HK-2 (cell line): ENCODE measurements at regions not wholly inside any gene's neighbourhood (a gene's known extent, or its start where the extent isn't known, plus 50 kb on each side); places are given as distances from the start of the nearest gene placed in this dataset.

Source experiments
- DNase-seq: peaks from one replicate; pipeline ENCODE4 v3.0.0-alpha.2; 2018; ENCODE audit not compliant: unreplicated experiment

DNA sequence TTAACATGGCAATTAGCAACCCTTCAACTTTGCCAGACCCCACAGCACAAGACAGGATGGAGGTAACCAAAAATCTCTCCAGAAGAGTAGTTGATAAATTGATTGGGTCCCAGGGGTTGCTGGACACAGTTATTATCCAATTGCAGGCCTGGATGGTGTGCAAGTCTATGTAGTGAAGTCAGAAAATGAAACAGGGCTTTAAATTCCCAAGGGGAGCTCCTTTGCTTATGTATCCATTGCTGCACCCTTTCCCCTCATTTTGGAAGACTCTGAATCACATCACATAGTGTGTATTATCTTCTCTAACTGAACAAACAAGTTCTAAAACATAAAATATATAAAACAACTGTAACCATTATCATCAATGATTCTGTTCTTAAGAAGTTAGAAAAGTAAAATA is 550.2 kb downstream of the LMO4 start:
- no peak for DNase-seq

DNA sequence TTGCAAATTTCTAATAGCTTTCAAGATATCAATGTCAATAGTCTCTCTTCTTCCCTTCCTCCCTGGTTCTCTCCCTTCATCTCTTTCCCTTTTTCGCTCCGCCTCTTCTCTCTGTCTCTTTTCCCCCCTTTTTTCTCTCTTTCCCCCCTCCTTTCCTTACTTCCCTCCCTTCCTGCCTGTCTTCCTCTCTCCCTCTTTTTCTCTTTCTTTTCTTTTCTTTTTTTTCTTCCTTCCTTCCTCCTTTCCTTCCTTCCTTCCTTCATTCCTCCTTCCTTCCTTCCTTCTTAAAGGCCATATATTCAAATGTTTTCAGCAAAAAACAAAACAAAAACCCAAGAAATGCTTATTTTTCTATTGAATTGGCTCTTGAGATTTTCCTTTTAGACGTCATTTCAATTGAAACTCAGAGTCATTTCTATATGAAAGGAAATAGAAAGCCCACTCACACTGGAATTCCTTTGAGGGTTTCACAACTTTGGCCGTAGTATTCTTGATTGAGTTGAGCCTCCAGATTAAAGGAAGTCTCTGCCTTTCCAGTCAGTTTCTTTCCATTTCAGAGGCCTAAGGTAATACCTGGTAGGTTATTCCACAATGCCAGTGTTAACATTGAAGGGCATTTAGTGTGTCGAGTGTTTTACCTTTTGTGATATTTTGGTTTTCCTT is 551.5 kb downstream of the LMO4 start:
- DNase-seq = no peak

- DNase-seq = no peak
Observed at GRCh38 chr1:87880764-87881163, 552.1 kb downstream of the LMO4 start.

- no peak for DNase-seq
Observed at GRCh38 chr1:87883906-87884305, 555.2 kb downstream of the LMO4 start.

DNA sequence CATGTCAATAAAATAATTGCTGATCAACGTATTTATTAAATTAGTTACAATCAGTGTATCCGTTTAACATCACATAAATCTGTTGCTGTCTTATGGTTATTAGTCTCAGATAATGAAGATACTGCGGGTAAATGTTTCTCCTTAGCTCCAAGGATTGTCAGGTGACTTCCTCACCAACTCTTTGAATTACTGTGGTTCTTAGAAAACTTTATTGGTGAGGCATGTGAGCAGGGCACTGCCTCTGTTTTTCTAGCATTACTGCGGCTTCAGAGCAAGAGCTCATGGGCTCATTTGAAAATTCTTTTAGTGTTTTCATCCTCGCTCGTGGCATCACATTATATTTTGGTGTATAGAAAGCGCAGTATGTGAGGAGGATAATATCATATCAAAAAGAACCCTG is 555.9 kb downstream of the LMO4 start:
- DNase-seq = no peak

DNA sequence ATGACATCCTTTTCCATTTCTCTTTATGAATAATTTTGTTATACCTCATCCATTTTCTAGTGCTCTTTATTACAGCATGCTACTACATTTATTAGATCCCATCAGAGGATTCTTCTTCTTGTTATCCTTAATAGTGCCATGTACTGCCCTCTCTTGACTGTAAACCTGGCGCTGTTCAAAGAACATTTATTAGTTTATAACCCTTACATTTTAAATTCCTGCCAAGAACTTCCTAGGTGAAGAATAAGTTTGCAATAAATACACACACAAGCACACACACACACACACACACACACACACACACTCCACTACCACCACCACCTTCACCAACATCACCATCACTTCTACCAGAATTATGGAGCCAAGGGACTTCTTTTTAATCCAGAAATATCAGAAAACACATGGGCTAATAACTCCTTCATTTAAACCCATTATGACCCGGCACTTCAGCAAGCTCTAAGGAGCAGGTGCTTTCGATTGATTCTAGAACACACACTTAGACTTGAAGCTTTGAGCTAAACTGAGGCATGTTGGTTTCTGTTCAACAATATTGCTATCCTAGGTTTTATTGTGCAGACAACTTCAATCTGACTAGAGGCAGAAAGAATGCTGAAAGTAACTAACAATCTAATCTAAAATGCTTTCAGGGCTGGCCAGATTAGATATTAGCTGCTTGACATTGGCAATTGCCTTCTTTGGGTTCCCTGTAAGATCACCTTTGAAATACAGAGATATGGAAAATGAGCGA is 556.8 kb downstream of the LMO4 start:
- no peak for DNase-seq

DNA sequence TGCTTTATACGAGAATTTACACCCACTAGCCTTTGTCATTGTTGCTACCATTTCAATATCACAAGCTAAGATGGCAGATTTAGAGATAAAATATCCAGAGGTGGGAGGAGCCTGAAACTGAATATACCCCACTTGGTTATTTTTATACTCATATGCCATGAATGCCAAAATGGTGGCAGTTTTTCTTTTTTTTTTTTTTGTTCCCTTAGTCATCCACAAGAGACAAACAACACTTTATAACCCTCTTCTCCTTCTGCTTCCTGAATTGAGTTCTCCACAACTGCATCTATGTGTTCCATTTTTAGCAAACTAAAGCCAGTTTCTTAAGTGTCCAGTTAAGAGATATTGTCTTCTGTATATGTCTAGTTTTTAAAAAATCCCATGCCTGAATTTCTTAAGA is 558.4 kb downstream of the LMO4 start:
- no peak for DNase-seq

DNA sequence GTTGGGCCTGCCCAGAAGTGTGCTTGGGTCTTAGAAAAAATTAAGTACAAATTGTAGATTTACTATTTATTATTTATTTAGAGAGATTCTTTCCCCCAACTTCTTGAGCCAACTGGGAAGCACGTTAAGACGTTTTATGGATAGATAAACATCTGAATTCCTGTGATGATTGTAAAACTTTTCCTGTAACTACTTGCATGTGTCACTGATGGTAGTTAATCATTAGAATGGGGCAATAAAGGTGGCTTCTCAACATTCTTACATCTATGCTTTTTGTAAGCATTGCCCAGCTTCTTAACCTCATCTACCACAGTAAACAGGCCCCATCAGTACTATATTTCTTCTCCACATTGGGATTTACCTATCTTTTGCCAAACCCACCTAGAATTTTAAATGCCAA is 559.8 kb downstream of the LMO4 start:
- DNase-seq = no peak

GRCh38 chr1:87894062-87894461 is 565.4 kb downstream of the LMO4 start:
- no peak for DNase-seq

DNA sequence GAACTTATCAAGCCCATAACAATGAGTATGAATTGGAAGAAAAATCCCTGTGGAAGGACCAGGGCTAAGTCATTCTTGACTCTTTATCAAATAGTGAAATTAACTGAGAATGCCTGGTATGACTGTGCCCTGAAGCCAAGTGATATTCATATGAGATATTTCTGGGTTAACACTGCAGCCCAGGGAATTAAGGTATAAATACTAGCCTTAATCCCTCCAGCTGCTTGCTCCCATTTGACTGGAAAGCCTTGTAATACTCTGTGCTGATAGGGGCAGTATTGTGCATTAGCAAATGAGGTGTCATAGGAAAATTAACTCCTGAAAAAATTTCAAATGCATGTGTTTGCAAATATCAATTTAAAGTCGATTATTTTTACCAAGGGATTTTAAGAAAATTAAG is 568.8 kb downstream of the LMO4 start:
- no peak for DNase-seq

DNA sequence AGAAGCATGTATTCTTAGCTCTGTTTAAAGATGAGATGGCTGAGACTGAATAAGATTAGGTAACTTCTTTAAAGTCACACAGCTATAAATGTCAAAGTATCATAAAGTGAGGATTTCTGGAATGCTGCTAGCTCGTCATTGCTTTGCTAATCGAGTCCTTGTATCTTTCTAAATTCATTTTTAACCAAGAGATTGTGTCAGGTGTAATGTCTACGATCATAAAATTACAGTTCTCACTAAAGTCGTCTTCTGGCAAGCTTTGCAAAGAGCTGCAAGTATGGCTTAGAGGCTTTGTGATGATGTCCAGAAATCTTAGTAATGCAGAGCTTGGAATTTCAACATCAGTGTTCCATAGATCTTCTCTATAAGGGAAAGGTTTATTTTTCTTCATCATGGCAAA is 569.8 kb downstream of the LMO4 start:
- DNase-seq = no peak

DNA sequence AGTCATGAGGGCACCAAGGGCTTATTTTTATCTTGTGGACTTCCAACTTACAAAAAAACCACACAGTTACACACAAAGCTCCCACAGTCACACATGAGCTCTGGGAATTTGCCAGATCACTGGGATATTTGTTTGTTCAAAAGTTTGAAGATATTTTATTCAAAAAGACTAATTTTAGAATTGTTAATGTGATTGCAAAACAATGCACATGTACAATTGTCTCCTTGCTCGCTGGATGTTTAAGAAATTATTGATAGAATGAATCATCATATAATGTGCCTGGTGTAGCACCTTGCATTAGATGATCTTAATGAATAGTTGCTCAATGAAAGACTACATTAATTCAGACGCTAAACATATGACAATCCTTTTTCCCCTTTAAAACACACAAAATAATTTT is 570.3 kb downstream of the LMO4 start:
- no peak for DNase-seq

DNA sequence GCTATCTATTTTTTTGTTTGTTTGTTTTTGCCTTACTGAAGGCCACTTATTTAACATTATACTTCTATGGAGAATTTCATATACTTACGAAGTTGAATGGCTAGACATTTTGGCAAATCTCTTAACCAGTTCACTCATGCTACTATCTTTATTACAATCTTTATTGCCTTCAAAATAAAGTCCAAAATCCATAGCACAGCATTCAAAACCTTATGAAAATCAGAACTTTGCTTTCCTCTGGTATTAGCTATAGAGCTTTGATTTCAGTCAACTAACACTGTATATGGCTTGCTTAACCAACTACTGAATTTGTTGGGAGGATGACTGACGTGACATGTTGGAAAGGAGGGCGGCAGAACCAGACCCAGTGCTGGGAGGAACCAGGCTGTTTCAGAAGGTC is 571.1 kb downstream of the LMO4 start:
- no peak for DNase-seq

DNA sequence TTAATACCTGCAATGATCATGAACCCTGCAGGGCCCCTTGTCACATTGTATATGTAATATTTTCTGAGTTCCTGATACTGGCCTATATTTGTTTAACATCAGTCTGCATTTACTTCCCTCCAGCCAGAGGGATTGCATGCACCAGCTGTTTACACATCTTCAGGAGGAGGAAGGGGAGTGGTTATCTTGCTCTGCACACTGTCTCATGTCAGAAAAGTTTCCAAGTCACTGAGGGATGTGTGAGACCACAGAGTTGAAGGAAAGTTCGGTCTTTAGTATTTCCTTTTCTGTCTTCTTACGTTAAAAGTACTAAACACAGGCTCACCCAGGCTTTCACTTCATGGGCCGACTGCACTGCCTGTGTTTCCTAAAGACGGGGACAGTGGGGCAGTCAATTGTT is 574.1 kb downstream of the LMO4 start:
- no peak for DNase-seq

GRCh38 chr1:87903242-87903641 is 574.6 kb downstream of the LMO4 start:
- no peak for DNase-seq

DNA sequence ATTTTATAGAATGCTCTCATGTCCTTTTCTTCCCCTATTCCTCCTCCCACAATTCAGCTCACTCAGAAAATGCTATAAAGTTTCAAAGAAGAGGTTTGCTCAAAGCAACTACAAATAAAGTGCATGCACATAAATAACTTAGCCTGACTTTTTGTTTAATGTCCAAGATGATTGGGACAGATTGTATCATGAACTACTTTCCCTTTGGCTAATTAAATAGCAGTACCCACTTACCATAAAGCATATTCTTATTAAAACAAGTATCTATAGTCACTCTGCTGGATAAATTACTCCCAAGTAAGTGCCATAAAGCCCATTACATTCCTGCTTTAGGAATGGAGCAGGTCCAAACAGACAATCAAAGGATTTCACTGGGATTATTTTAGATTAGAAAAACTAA is 576.0 kb downstream of the LMO4 start:
- DNase-seq = no peak

DNA sequence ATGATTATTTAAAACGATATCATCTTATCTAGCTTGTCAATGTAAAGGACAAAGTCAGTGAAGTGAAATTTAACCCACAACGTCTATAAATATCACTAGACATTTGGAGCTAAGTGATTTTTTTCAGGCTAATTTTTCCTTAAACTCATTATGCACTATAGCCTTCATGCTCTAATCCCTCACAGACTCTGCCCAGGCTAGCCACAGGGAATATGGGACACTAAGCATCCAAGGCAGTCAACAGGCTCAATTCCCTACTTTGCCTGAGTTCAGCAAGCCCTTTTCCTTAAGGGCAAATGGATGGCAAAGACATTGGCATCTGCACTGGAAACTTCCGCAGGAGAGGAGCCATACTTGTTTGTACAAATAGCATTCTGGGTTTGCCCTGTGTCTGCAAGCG is 577.0 kb downstream of the LMO4 start:
- no peak for DNase-seq

- DNase-seq = no peak
Observed at GRCh38 chr1:87906078-87906477, 577.4 kb downstream of the LMO4 start.

- DNase-seq = no peak
Observed at GRCh38 chr1:87913361-87913760, 584.7 kb downstream of the LMO4 start.

GRCh38 chr1:87914396-87914795 is 585.7 kb downstream of the LMO4 start:
- no peak for DNase-seq

DNA sequence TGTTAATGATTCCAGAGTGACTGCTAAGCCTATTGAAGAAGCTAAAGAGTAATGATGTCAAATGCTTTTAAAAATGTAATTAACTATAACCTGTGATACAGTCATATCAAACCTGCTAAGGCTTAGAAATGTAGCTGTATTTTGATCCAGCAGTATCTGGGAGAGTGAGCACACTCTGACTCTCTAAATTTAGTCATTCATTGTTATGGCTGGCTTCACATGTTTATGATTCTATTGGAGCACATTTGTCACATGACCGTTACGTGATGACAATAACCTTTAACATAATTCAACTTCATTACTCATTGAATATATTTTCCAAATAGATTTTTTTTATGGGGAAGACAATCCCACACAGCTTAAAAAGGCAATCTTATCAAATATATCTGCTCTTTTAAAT is 587.1 kb downstream of the LMO4 start:
- no peak for DNase-seq

DNA sequence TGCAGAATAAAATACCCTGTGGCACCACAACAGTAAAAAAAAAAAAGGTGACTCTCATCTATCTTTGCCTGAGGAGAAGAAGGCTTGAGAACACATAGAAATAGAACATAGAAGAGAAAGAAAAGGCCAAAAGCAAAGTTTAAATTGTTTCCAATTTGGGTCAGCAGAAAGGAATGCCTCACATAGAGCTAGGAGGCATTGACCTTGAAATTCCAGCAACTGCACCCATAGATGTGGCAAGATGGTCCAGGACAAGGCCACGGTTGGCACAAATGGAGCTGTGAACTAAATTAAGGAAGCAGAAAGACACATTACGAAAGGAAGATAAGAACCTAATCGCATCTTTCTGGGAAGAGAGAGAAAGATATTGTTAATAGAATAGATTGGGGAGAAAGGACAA is 588.3 kb downstream of the LMO4 start:
- DNase-seq = no peak

DNA sequence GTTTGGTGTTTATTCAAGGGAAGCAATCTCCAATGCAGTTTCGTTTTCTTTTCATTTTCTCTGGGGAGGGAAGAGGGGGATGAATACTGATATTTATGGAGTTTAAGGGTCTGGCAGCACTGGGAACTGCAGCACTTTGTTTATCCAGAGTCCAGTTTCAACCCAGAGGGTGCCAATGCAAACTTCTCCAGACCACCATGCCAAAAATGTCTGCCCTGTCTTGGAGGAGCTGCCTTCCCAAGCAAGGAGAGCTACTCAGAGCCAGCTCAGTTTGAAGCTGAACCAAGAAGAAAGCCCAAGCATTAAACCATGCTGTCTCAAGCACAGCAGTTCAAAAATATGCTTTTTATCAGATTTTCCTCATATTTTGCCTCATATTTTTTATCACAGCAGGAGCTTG is 589.7 kb downstream of the LMO4 start:
- no peak for DNase-seq

- no peak for DNase-seq
Observed at GRCh38 chr1:87922885-87923284, 594.2 kb downstream of the LMO4 start.
